OCI-LY1 (cell line): ENCODE measurements at regions not wholly inside any gene's neighbourhood (a gene's known extent, or its start where the extent isn't known, plus 50 kb on each side); places are given as distances from the start of the nearest gene placed in this dataset.

Source experiments
- H2AFZ ChIP-seq: fragments of 200-600 bp; sonication (generic), shearing (Covaris generic); 2 replicates; pipeline ENCODE4 v1.6.0; 2014; ENCODE audit warnings: antibody characterized with exemption, mild to moderate bottlenecking, low read length
- H3F3A ChIP-seq: fragments of 200-600 bp; sonication (generic), shearing (Covaris generic); 2 replicates; pipeline ENCODE4 v1.6.0; 2014; ENCODE audit warnings: mild to moderate bottlenecking, antibody characterized with exemption, low read length, moderate library complexity; ENCODE audit not compliant: insufficient read depth
- H3K27ac ChIP-seq: fragments of 200-600 bp; sonication (generic); 2 replicates; pipeline ENCODE4 v1.5.1; 2014; ENCODE audit warnings: low read length, mixed run types, mild to moderate bottlenecking, low read depth; ENCODE audit not compliant: poor library complexity, severe bottlenecking
- H3K27me3 ChIP-seq: fragments of 200-600 bp; sonication (generic); 2 replicates; pipeline ENCODE4 v1.6.0; 2014; ENCODE audit warnings: antibody characterized with exemption, mild to moderate bottlenecking, low read length, moderate library complexity; ENCODE audit not compliant: insufficient read depth
- H3K36me3 ChIP-seq: fragments of 200-600 bp; sonication (generic); 2 replicates; pipeline ENCODE4 v1.6.1; 2014; ENCODE audit warnings: mild to moderate bottlenecking, antibody characterized with exemption, low read length, moderate library complexity, mixed read lengths; ENCODE audit not compliant: insufficient read depth
- H3K4me1 ChIP-seq: fragments of 200-600 bp; sonication (generic); 2 replicates; pipeline ENCODE4 v1.5.1; 2014; ENCODE audit warnings: mild to moderate bottlenecking, low read length, moderate library complexity; ENCODE audit not compliant: insufficient read depth, severe bottlenecking
- H3K4me2 ChIP-seq: fragments of 200-600 bp; sonication (generic), shearing (Covaris generic); 2 replicates; pipeline ENCODE4 v1.6.1; 2014; ENCODE audit warnings: low read length
- H3K4me3 ChIP-seq: fragments of 200-600 bp; sonication (generic); 2 replicates; pipeline ENCODE4 v1.5.1; 2014; ENCODE audit warnings: low read length, low read depth, mild to moderate bottlenecking, mixed read lengths; ENCODE audit not compliant: poor library complexity, severe bottlenecking
- H3K79me2 ChIP-seq: fragments of 200-600 bp; shearing (Covaris generic); 2 replicates; pipeline ENCODE4 v1.6.1; 2016; ENCODE audit warnings: mixed run types, low read length, mixed read lengths; ENCODE audit not compliant: insufficient read depth
- H3K9ac ChIP-seq: fragments of 200-600 bp; sonication (generic), shearing (Covaris generic); 2 replicates; pipeline ENCODE4 v1.6.1; 2014; ENCODE audit warnings: mild to moderate bottlenecking, low read length, mixed read lengths
- H3K9me2 ChIP-seq: fragments of 200-600 bp; sonication (generic), shearing (Covaris generic); 2 replicates; pipeline ENCODE4 v1.6.1; 2014; ENCODE audit warnings: low read depth, mild to moderate bottlenecking, low read length, mixed read lengths
- H3K9me3 ChIP-seq: fragments of 200-600 bp; shearing (Covaris generic); 2 replicates; pipeline ENCODE4 v1.6.1; 2014; ENCODE audit warnings: low read length, mixed read lengths
- H4K20me1 ChIP-seq: fragments of 200-600 bp; sonication (generic), shearing (Covaris generic); 2 replicates; pipeline ENCODE4 v1.6.0; 2016; ENCODE audit warnings: mild to moderate bottlenecking, low read length; ENCODE audit not compliant: insufficient read depth
- EZH2 ChIP-seq: fragments of 200-600 bp; sonication (generic), shearing (Covaris generic); IDR thresholded peaks from 2 replicates; pipeline ENCODE4 v1.8.0; 2017; ENCODE audit warnings: borderline replicate concordance, mixed run types, mild to moderate bottlenecking, antibody characterized with exemption, low read length, moderate library complexity, mixed read lengths
- TF ChIP-seq, protein P1 (sequence below): fragments of 200-600 bp; sonication (generic), shearing (Covaris generic); IDR thresholded peaks from 2 replicates; pipeline ENCODE4 v1.5.1; 2017; ENCODE audit warnings: mild to moderate bottlenecking, antibody characterized with exemption, low read length, moderate library complexity, mixed read lengths

DNA sequence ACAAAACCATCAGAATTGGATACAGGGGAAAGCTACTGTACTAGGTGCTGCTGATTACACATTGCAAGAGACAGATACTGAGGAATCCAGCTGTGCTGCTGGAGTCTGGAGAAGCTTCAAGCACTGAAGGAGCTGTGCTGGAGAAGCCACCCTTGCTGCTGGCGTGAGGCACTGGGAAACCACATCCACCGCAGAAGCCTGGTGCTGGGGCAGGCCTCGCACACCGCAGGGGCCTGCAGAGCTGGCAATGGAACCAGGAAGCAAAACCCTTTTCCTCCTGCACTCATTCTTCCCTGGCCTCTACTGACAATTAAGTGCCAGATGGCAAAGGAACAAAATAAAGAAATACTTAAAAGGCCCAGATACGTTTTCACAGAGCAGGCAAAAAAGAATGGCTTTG is 94.4 kb upstream of the MSH6 start:
- H3K9ac ChIP-seq = no peak overlapping the region
- H3K4me3 ChIP-seq = no peak overlapping the region
- no peaks in the 10 kb centered on the region for H3K36me3 ChIP-seq
- peak overlapping the region; percentile 84; the same call in 1 of the 2 replicates for H2AFZ ChIP-seq
- no peaks in the 10 kb centered on the region for H4K20me1 ChIP-seq
- H3K9me3 ChIP-seq = peaks cover 8% of the 10 kb centered on the region
- no peak overlapping the region for H3K4me2 ChIP-seq
- H3K27me3 ChIP-seq = no peaks in the 10 kb centered on the region
- H3K27ac ChIP-seq = peak overlapping the region; percentile 71
- peaks cover 33% of the 10 kb centered on the region for H3K4me1 ChIP-seq
- H3K9me2 ChIP-seq = no peaks in the 10 kb centered on the region
- H3F3A ChIP-seq = no peaks in the 10 kb centered on the region
- TF ChIP-seq EZH2 = no peak
- TF ChIP-seq, protein P1, sequence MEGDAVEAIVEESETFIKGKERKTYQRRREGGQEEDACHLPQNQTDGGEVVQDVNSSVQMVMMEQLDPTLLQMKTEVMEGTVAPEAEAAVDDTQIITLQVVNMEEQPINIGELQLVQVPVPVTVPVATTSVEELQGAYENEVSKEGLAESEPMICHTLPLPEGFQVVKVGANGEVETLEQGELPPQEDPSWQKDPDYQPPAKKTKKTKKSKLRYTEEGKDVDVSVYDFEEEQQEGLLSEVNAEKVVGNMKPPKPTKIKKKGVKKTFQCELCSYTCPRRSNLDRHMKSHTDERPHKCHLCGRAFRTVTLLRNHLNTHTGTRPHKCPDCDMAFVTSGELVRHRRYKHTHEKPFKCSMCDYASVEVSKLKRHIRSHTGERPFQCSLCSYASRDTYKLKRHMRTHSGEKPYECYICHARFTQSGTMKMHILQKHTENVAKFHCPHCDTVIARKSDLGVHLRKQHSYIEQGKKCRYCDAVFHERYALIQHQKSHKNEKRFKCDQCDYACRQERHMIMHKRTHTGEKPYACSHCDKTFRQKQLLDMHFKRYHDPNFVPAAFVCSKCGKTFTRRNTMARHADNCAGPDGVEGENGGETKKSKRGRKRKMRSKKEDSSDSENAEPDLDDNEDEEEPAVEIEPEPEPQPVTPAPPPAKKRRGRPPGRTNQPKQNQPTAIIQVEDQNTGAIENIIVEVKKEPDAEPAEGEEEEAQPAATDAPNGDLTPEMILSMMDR = no peak
- H3K79me2 ChIP-seq = no peaks in the 10 kb centered on the region

- peak overlapping the region; percentile 71 for H3K27ac ChIP-seq
These were observed 95.1 kb upstream of the MSH6 start for GRCh38 chr2:47687856-47688255.

GRCh38 chr2:47686018-47686417 is 96.9 kb upstream of the MSH6 start:
- Histone ChIP-seq H4K20me1 (no peaks in the 10 kb centered on the region), H3K36me3 (no peaks in the 10 kb centered on the region), H3K27me3 (no peaks in the 10 kb centered on the region), H2AFZ (no peak overlapping the region), H3K27ac (no peak overlapping the region), H3K4me2 (no peak overlapping the region), H3K9me3 (peaks cover 8% of the 10 kb centered on the region), H3K79me2 (no peaks in the 10 kb centered on the region), H3F3A (no peaks in the 10 kb centered on the region; the same call in 1 of the 2 replicates), H3K9me2 (no peaks in the 10 kb centered on the region), H3K9ac (no peak overlapping the region), H3K4me3 (no peak overlapping the region), H3K4me1 (peaks cover 21% of the 10 kb centered on the region)
- TF ChIP-seq EZH2 = no peak
- TF ChIP-seq, protein P1 = no peak

More at GRCh38 chr2:47687856-47688255, 95.1 kb upstream of the MSH6 start:
- Histone ChIP-seq H3K4me2 (no peak overlapping the region), H3K9me2 (no peaks in the 10 kb centered on the region), H3K79me2 (no peaks in the 10 kb centered on the region), H3K4me3 (no peak overlapping the region), H3K36me3 (no peaks in the 10 kb centered on the region), H3F3A (no peaks in the 10 kb centered on the region), H3K9me3 (peaks cover 8% of the 10 kb centered on the region), H2AFZ (no peak overlapping the region), H3K9ac (no peak overlapping the region), H4K20me1 (no peaks in the 10 kb centered on the region), H3K27me3 (no peaks in the 10 kb centered on the region), H3K4me1 (peaks cover 30% of the 10 kb centered on the region)
- TF ChIP-seq, protein P1 = no peak
- no peak for TF ChIP-seq EZH2
